Memory B cell (primary cell): ENCODE measurements at regions not wholly inside any gene's neighbourhood (a gene's known extent, or its start where the extent isn't known, plus 50 kb on each side); places are given as distances from the start of the nearest gene placed in this dataset.
"Not testable (repeated sequence)": the region's sequence is repeated elsewhere in the genome, so short reads cannot be mapped to it uniquely, and the experiment has no call there.

Experiments
- ATAC-seq: fragments of 150-1000 bp; cut with Tn5 transposase; 2 replicates; pipeline ENCODE4 v1.10.0; 2021; ENCODE audit warnings: low read depth, mild to moderate bottlenecking, moderate library complexity
- DNase-seq, 2 donors: peaks; one replicate each; pipeline ENCODE4 v3.0.0; 2022; ENCODE audit warnings: low spot score in 2 of 2
- H3K27ac Mint-ChIP-seq: one replicate; pipeline ENCODE4 v1.8.0; 2022; ENCODE audit warnings: mild to moderate bottlenecking, moderate library complexity, mixed read lengths
- H3K27me3 Mint-ChIP-seq: one replicate; pipeline ENCODE4 v1.8.0; 2022; ENCODE audit warnings: mixed read lengths
- H3K36me3 Mint-ChIP-seq: one replicate; pipeline ENCODE4 v1.8.0; 2022; ENCODE audit warnings: mild to moderate bottlenecking, mixed read lengths
- H3K4me1 Mint-ChIP-seq: one replicate; pipeline ENCODE4 v1.8.0; 2022; ENCODE audit warnings: mixed read lengths
- H3K4me3 Mint-ChIP-seq: one replicate; pipeline ENCODE4 v1.8.0; 2022; ENCODE audit warnings: mild to moderate bottlenecking, moderate library complexity, mixed read lengths
- H3K9me3 Mint-ChIP-seq: one replicate; pipeline ENCODE4 v1.8.0; 2022; ENCODE audit warnings: mixed read lengths

- not testable (repeated sequence) for H3K27me3 Mint-ChIP-seq, H3K4me1 Mint-ChIP-seq, DNase-seq, H3K9me3 Mint-ChIP-seq, H3K36me3 Mint-ChIP-seq, ATAC-seq, H3K27ac Mint-ChIP-seq, H3K4me3 Mint-ChIP-seq
Measured at GRCh38 chr17:20387549-20387948, 79.8 kb downstream of the LGALS9B start.

- DNase-seq (peak; percentile 50 to 56), ATAC-seq (peak; percentile 85)
- not testable (repeated sequence) for H3K27me3 Mint-ChIP-seq, H3K4me1 Mint-ChIP-seq, H3K36me3 Mint-ChIP-seq, H3K9me3 Mint-ChIP-seq
- peak overlapping the region; percentile 84 for H3K4me3 Mint-ChIP-seq
- peak overlapping the region; percentile 30 for H3K27ac Mint-ChIP-seq
Measured at GRCh38 chr17:20381358-20382300, 85.7 kb downstream of the LGALS9B start.

DNA sequence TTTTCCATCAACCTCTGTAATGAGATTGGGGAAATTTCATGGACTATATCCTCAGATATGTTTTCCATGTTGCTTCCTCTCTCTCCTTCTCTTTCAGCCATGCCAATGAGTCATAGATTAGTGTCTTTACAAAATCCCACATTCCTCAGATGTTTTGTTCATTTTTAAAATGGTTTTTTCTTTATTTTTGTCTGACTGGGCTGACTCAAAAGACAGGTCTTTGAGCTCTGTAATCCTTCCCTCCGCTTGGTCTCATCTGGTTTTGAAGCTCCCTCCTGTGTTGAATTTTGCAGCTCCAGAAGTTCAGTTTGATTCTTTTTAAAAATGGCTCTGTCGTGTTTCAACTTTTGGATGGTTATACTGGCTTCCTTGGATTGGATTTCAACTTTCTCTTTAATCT lies 86.7 kb downstream of the LGALS9B start:
- not testable (repeated sequence) for H3K27ac Mint-ChIP-seq, H3K9me3 Mint-ChIP-seq, H3K4me3 Mint-ChIP-seq, DNase-seq, ATAC-seq, H3K4me1 Mint-ChIP-seq, H3K36me3 Mint-ChIP-seq, H3K27me3 Mint-ChIP-seq

- ATAC-seq, H3K27me3 Mint-ChIP-seq, H3K27ac Mint-ChIP-seq, DNase-seq, H3K4me3 Mint-ChIP-seq, H3K36me3 Mint-ChIP-seq, H3K9me3 Mint-ChIP-seq, H3K4me1 Mint-ChIP-seq: not testable (repeated sequence)
Measured at GRCh38 chr17:20379251-20379650, 88.1 kb downstream of the LGALS9B start.

DNA sequence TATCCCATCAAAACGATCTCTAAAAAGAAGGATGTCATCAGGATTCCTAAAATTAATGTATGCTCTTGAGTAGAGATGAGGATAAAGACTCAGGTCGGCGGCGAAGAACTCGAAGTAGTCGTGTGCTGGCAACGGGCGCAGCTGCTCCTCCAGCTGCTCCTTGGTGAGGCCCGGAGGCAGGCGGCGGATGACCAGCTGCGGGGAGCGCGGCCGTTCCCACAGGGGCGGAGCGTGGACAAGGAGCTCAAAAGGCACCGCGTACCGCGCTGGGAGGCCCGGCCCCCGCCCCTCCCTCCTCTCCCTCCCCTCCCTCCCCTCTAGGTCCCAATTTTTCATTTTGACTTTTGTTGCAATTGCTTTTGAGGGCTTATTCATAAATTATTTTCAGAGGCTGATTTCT lies 90.7 kb downstream of the LGALS9B start:
- not testable (repeated sequence) for H3K27me3 Mint-ChIP-seq, H3K9me3 Mint-ChIP-seq, H3K4me1 Mint-ChIP-seq, H3K36me3 Mint-ChIP-seq, H3K4me3 Mint-ChIP-seq, DNase-seq, ATAC-seq, H3K27ac Mint-ChIP-seq

- DNase-seq, H3K27me3 Mint-ChIP-seq, H3K27ac Mint-ChIP-seq, H3K36me3 Mint-ChIP-seq, H3K4me3 Mint-ChIP-seq, H3K4me1 Mint-ChIP-seq, H3K9me3 Mint-ChIP-seq, ATAC-seq: not testable (repeated sequence)
Measured at GRCh38 chr17:20375745-20376144, 91.6 kb downstream of the LGALS9B start.
